Right ventricle myocardium inferior (tissue), 1 donor: ENCODE measurements at regions not wholly inside any gene's neighbourhood (a gene's known extent, or its start where the extent isn't known, plus 50 kb on each side); places are given as distances from the start of the nearest gene placed in this dataset.

Experiments
- ATAC-seq: fragments of 200-7000 bp; cut with Tn5 transposase; one replicate; pipeline ENCODE4 v1.9.1; 2020; ENCODE audit warnings: mild to moderate bottlenecking, moderate library complexity
- DNase-seq: peaks from one replicate; pipeline ENCODE4 v3.0.0; 2021; ENCODE audit errors: missing footprints
- intact Hi-C: fragments of 100-400 bp; cut with DNase I; formaldehyde crosslinking; loops from one replicate; pipeline ENCODE4 v1.11.0; 2022
- donor health status: DM: no; HTN: yes; CAD: no; lungs with severe emphysema.

DNA sequence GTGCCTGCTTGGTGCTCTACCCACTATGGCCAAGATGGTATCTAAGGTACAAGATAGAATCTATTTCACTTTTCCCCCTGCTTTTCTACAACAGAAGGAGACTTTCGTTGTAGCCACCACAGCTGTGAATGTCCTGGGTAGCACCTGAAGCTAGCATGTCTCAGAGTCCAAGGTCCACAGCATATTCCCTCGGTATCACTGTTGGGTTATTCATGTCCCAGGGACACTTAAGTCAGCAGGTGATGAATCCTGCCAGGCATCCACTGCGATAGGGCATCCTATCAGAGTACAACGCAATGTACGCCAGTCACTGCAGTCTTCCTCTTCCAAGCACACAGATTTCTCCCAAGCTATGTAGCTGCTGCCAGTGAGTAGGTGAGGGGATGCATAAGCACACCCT, 129.1 kb upstream of the LINC00305 start:
- ATAC-seq (no peak), DNase-seq (no peak)
- intact Hi-C loops = no loop called here

GRCh38 chr18:64276311-64277090, 127.6 kb upstream of the LINC00305 start:
- ATAC-seq (no peak), DNase-seq (no peak)
- intact Hi-C loops = no loop called here

DNA sequence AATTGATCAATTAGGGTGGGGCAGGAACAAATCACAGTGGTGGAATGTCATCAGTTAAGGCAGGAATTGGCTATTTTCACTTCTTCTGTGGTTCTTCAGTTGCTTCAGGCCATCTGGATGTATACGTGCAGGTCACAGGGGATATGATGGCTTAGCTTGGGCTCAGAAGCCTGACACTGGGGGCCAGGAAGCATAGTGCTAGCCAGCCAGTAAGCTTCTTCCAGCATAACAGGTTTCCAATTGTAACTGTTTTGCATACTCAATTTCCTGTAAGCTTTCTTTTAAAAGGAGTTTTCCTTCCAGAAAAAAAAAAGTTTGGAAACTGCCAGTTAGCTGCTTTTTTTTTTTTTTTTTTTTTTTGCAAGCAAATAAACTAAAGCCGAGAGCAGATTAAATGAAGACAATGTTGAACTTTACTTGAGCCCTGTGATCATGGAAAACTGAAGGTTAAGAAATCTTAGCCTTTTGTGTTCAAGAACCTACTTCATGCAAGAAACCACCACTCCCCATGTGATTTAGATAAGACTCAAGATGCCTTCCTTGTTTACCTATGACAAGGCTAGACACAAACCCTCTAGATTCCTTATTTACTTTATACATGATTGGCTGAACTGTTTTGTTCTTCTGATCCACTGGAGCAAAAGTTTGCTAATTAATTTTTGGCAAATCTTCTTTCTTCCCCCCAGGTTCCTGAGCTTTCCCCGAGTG, 126.9 kb upstream of the LINC00305 start:
- DNase-seq (no peak), ATAC-seq (no peak)
- intact Hi-C loops = no loop called here

DNA sequence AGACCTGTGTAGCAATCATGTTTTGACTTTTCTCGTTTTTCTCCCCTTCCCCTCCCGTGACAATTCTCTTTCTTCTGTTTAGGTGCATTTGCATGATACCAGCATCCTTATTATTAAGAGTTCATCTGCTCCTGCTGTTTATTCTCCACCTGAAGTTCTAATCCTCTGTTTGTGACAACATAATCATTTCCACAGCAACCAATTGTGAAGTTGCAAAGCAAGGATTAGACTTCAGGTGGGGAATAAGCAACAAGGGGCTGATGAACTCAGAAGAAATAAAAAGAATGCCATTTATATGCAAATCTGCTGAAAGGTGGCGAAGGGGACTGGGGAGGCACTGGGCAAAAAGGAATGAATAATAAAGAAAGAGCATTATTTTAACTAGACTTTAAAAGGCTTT, 124.8 kb upstream of the LINC00305 start:
- ATAC-seq (no peak), DNase-seq (no peak)
- intact Hi-C loops = no loop called here

DNA sequence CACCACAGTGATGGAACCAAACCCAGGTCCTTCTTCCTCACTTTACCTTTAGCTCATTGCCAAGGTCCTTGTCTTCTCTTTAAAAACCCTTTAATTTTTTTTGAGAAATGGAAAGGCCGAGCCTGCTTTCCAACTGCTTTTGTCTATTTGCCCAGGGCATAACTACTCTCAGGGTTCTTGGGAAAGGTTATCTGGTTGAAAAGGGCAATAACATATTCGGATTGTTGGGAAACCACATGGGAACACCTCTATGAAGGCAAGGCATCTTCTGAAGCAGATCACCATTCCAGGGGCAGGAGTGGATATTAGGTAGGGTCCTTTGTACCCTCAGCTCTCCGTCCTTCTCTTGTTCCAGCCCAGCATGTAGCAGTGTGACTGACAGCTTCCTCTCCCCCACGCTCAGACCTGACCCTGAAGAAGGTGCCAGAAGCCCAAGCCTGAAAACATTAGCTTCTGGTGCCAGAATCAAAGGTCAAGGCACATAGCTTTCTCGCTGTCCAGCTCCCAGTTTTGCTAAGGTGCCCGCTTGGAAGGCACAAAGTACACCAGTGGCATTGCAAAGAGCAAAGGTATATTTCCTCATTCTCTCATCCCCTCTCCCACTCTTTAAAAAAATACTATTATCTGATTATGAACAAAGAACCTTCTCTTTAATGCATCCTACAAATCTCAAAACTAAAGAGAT, 123.2 kb upstream of the LINC00305 start:
- intact Hi-C loops = no loop called here
- ATAC-seq (no peak), DNase-seq (no peak)

- intact Hi-C loops = no loop called here
- DNase-seq (peak; percentile 70), ATAC-seq (no peak)
Observed at GRCh38 chr18:64271246-64271645, 122.4 kb upstream of the LINC00305 start.

DNA sequence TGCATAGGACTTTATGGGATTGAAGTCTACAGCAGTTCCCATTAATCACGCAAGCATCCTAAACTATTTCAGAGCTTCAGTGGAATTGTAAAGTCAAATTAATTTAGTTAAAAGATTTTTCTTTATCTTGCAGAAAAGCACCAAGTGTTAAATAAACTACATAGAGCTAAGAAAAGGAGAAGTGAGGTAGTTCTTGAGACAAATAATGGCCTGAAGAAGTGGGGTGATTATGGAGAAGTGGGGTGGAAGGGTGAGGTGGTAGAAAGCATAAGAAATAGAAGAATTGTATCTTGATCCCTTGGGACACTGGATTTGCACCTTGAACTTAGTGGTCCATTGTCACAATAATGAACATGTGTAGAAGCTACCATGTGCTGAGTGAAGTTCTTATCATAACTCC, 121.7 kb upstream of the LINC00305 start:
- intact Hi-C loops = no loop called here
- no peak for ATAC-seq

GRCh38 chr18:64270121-64270520, 121.2 kb upstream of the LINC00305 start:
- ATAC-seq (no peak), DNase-seq (no peak)
- intact Hi-C loops = no loop called here

More for the DNA sequence above, 121.7 kb upstream of the LINC00305 start:
- no peak for DNase-seq

GRCh38 chr18:64264171-64264570, 115.3 kb upstream of the LINC00305 start:
- no peak for DNase-seq
- no peak for ATAC-seq
- intact Hi-C loops = no loop called here

GRCh38 chr18:64260810-64261209, 111.9 kb upstream of the LINC00305 start:
- intact Hi-C loops = no loop called here
- ATAC-seq (no peak), DNase-seq (no peak)

GRCh38 chr18:64259871-64260270, 111.0 kb upstream of the LINC00305 start:
- DNase-seq = no peak
- intact Hi-C loops = no loop called here
- ATAC-seq = no peak

DNA sequence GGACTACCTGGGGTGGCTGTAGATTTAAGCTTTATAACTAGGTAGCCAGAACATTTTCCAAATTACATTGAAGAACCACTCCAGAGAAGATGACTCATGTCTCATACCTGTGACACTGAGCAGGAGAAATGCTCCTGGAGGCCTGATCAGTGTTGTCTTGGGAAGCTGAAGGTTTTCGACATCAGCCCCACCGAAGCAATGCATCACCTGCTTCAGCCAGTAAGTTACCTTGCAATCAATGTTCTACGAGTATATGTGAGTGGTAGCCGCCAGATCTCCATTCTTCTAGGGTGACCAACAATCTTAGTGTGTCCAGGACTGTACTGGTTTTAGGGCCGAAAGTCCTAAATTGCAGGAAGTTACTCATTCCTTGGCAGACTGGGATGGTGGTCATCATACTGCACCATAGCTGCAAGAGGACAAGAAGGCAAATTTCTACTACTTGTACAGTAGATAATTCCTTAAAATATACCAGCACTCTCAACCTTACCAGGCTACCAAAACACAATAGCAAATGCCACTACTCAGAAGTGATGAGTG, 109.3 kb upstream of the LINC00305 start:
- intact Hi-C loops = no loop called here
- no peak for ATAC-seq

DNA sequence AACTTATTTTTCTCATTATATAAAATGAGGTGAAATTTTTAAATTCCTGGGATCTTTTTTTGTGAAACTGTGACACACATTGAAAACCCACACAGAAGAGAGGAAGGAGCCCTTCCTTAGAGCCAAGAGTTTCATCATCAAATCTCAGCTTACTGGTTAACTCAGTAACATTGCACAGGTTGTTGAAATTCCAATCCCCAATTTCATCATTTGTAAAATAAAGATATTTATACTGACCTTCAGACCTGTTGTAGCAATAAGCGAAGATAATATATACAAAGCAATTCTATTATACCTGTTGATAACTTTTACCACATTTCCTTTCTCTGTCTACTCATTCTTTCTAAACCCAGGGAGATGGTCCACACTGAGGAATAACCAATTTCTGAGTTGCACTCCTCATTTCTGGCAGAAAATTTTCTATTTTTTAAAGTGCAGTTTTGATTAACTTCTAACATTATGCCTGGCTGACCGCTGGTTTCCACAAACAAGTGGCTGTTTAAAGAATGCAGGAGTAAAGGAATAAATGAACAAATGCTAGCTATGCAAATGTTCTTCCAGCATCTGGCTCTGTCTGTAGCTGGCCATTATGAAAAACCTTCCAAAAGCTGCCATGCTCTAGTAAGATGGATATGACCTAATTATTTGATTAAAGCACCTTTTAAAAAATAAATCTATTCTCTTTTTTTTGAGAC, 105.7 kb upstream of the LINC00305 start:
- DNase-seq = no peak
- no peak for ATAC-seq
- intact Hi-C loops = no loop called here

More for the DNA sequence above, 109.3 kb upstream of the LINC00305 start:
- DNase-seq = no peak

DNA sequence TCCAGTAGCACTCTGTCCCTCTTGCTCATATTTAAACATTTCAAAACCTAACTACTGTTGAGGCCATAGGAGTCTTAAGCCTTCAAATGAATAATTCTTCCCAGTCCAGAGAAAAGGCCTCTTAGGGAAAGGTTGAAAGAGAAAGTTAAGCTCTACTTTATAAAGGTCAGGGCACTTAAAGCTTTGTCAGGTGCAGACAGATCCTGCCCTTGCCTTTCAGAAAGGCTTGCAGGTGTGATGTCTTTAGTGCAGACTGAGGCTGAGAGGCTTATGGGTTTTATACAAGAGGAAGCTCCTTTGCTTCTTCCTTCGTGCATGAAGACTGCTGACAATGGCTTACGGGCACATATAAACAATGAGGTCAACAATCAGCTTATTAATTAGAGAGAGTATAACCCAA, 105.0 kb upstream of the LINC00305 start:
- no peak for ATAC-seq
- intact Hi-C loops = no loop called here

GRCh38 chr18:64253222-64253621, 104.3 kb upstream of the LINC00305 start:
- DNase-seq = no peak
- no peak for ATAC-seq
- intact Hi-C loops = no loop called here

More for the DNA sequence above, 105.0 kb upstream of the LINC00305 start:
- DNase-seq = no peak

- no peak for DNase-seq
- intact Hi-C loops = no loop called here
- no peak for ATAC-seq
Observed at GRCh38 chr18:64248836-64249235, 99.9 kb upstream of the LINC00305 start.

DNA sequence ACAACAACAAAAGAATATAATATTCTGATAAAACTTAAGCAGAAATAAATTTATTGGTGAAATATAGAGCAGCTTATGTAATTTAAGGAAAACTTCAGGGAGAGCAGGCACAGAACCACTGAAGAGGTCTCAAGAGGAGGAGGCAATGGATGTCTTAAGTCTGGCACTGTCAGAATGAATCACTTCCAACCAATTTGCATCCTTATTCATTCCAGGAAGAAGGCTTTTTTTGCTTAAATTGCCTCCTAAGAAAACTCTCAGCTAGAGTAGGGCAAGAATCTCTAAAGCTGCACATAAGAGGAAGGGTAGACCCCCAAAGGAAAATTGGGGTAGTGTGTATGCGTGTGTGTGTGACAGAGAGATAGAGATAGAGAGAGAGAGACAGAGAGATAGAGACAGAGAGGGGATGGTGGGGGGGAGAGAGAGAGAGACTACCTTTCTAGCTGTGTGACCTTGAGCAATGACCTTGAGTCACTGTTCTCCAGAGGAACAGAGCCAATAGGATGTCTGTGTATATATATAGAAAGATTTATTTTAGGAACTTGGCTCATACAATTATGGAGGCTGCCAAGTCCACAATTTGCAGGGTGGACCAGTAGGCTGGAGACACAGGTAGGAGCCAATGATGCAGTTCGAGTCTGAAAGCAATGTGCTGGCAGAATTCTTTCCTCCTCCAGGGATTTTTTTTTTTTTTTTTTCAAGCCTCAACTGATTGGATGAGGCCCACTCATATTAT, 96.4 kb upstream of the LINC00305 start:
- ATAC-seq = peak; percentile 70
- no peak for DNase-seq
- intact Hi-C loops = no loop called here

DNA sequence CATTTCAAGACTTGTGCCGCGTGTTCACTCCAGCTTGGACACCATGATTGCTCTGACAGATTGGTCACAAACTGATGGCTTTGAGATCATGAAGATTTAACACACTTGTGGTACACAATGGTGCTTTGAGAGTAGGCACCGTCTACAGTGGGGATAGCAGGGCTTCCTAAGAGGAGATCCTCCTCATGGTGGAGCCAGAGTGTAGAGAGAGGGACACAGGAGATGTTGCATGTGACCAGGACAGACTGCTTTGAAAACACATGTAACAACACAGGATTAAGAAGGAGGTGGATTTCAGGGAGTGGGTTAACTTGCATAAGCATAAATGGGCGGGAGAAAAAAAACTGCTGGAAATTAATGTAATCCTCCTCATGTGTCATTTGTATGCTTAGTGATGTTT, 95.7 kb upstream of the LINC00305 start:
- DNase-seq (no peak), ATAC-seq (no peak)
- intact Hi-C loops = no loop called here
